ENCODE measurements at regions not wholly inside any gene's neighbourhood (a gene's known extent, or its start where the extent isn't known, plus 50 kb on each side); places are given as distances from the start of the nearest gene placed in this dataset.
"Not testable (repeated sequence)": the region's sequence is repeated elsewhere in the genome, so short reads cannot be mapped to it uniquely, and the experiment has no call there.

GRCh38 chr20:17891131-17891530 lies 77.5 kb downstream of the SNX5 start:
- DNase-seq, result not testable (repeated sequence)

DNA sequence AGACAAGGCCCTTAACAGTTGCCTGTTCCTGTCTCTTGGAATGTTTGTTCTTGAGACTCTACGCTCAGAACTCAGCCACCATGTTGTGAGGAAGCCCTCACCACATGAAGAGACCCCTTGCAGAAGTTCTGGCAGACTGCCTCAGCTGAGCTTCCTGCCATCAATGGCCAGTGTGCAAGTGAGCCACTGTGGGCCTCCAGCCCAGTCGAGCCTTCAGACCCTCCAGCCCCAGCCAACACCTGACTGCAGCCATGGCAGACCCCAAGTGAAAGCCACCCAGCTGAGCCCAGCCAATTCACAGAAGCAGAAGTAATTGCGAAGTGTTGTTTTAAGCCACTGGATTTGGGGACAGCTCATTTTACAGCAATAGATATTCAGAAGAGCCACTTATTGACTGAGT lies 78.3 kb downstream of the SNX5 start:
- DNase-seq, result no peak

- DNase-seq, result no peak
Observed at GRCh38 chr20:17889226-17889625, 79.4 kb downstream of the SNX5 start.

- DNase-seq, result no peak
Observed at GRCh38 chr20:17888044-17888443, 80.5 kb downstream of the SNX5 start.

DNA sequence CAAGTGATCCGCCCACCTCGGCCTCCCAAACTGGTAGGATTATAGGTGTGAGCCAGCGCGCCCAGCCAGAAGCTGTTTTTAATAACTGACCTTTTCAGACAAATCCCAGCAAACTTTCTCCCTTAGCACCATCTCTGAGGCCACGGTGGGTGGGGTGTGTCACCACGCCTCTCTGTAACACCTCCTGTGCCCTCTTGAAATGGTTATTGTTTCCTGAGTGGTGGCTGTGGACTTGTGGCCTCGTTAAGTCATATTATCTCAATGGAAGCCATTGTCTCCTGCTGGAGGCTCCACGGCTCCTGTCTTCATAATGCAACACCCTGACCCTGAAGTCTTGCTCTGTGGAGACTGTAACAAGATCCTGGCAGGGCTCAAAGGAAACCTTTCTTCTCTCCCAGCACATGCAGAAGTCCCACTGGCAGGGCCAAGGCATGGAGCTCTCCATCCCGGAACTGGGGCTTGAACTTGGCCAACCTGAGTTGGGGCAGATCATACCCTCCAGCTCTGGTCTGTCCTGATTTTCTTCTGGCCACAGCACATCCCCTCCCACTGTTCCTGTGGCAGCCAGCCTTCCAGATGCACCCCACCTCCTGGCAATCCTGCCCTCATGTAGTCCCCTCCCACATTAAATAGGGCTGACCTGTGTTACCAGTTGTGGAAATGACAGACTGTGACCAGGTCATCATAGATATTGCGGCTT lies 81.1 kb downstream of the SNX5 start:
- DNase-seq, result no peak

DNA sequence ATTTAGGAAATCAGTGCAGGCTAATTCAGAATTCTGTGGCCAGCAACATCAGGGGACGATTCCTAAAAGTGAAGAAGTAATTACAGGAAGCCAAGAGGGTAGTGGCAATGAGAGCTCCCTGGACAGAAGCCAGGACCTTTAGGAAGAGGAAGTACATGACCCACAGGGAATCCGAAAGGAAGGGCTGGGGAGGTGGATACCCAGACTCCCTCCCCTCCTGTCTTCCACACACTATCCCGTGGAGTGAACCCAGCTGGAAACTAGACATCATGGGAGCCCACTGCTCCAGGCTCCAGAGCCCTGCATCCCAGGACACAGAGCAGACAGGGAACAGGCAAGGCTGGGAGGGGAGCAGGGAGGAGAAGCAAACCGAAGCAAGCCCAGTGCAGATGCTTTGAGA lies 83.0 kb downstream of the SNX5 start:
- no peak for DNase-seq

DNA sequence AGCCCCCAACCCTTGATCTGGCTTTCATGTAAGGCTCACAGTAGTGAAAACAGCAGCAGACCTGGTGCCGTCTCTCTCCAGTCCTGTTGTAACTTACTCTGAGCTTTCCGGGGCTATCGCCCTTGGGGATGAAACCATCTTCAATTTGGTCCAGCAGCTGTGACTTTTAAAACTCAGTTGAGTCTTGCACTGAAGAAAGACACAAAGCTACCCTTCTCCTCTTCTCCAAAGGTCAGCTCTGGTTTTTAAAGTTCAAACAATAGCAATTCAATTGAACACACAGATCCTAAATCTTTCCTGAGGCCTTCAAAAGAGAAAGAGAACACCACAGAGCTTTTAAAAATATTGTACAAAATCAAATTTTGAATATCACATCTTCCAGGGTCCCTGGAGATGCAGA lies 83.5 kb downstream of the SNX5 start:
- DNase-seq, result no peak

DNA sequence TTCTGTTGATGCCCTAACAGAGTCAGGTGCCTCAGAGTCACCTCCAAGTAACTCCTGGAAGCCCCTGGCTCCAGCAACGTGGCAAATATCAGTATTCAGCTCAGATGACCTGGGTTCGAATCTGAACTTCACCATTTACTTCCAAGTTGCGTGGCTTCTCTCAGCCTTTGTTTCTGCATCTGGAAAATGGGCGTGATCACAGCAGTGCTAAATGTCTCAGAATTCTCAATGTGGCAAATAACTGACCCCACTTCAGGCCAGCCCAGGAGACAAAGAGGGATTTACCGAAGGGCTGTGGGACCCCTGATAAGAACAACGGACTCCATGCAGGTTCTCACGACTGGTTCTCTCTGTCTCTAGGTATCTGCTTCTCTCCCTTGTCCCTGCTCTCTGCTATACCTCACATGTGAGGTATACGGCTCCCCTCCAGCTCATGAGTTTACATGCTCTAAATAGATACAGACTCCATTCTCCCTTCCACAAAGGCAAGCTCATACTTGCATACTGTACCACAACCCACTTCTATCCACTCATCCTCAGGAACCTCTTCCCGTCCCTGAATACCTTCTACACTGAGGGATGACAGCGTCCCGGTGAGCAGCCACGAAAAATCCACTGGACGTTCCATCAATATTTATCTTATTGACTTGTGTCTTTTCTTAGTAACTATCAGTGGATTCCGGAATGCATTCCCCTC lies 84.1 kb downstream of the SNX5 start:
- DNase-seq, result no peak

DNA sequence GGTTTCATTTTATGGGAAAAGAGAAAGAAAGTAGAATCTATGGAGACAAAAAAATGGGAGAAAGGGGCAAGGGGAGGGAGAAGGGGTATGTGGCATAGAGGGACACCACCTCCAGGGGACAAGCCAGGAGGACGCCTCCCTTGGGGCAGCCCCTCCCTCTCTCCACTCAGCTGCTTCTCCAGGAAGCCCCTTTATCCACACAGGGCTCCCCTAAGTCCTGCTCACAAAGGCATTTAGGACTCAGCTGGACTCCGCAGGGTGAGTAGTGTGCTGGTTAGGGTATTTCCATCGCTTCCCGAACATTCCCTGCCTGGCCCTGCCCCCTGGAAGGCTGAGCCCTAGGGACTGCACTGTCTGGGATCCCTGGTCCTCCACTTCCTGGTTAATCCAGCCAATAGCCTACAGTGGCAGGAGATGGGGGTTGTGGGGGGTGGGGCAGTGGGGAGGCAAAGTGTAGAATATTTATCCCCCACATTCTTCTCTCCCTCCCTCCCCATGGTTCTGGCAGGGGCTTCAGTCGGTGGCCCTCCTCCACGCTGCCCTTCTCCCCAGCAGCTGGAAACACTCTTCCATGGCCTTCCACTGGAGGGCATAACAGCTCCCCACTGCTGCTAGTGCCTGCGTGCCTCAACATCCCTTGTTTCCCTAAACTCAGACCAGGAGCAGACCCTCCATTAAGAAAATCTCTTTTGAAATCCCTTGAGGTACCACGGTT lies 84.8 kb downstream of the SNX5 start:
- no peak for DNase-seq

- no peak for DNase-seq
Observed at GRCh38 chr20:17882834-17883591, 85.6 kb downstream of the SNX5 start.

DNA sequence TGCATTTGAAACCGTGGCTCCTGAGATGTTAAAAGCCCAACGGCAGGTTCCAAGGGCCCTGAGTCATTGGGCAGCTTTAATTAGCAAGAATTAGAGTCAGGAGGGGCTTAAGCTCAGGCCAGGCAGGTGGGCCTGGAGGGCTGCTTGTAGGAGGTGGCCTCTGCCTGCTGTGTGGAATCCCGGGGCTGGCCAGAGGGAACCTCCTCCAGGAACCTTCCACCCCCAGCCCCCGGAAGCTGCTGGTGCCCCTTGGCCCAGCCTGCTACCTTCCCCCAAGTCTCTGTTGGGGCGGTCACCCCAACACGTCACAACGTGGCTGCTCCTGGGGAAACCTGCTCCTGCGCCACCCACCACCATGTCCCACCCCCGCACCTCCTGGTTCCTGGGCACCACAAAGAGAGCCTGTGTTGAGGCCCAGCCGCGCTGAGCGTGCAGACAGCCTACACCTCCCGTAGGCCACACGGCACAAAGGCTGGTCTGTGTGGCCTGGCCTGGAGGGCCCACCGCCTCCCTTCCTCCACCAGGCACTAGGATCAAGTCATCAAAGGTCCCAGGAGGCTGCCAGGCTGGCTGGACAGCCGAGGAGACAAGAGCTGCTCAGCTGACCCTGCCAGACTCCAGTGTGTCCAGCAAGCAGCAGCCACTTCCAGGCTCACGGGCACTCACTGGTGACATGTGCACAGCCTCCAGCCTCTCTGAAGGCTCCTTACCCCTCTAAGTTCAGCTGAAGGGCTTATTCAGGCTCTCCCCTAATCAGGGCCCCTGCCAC lies 86.3 kb downstream of the SNX5 start:
- DNase-seq, result no peak

GRCh38 chr20:17881741-17882064 lies 86.9 kb downstream of the SNX5 start:
- DNase-seq, result no peak

GRCh38 chr20:17878912-17879602 lies 89.5 kb downstream of the SNX5 start:
- DNase-seq, result no peak

GRCh38 chr20:17878069-17878911 lies 90.3 kb downstream of the SNX5 start:
- DNase-seq, result no peak

DNA sequence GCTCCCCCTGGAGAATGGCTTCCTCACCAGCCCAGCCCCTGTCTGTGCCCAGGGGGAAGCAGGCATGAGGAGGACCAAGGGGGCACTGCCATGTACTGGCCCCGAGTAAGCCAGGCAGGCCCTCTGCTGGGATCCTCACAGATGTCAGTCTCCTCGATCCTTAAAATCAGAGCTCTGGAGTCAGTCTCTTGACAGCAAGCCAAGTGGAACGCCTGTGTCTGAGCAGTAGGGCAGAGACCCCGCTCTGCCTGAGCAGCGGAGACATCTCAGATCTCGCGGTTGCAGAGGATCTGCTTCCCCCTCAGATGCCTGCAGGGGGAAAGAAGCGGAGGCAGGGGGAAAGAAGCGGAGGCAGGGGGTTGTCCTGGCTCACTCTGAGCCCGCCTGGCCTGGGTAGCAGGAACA lies 92.6 kb downstream of the SNX5 start:
- DNase-seq, result no peak

GRCh38 chr20:17875106-17875980 lies 93.3 kb downstream of the SNX5 start:
- DNase-seq, result peak in 1 of 2 donors; percentile 71

DNA sequence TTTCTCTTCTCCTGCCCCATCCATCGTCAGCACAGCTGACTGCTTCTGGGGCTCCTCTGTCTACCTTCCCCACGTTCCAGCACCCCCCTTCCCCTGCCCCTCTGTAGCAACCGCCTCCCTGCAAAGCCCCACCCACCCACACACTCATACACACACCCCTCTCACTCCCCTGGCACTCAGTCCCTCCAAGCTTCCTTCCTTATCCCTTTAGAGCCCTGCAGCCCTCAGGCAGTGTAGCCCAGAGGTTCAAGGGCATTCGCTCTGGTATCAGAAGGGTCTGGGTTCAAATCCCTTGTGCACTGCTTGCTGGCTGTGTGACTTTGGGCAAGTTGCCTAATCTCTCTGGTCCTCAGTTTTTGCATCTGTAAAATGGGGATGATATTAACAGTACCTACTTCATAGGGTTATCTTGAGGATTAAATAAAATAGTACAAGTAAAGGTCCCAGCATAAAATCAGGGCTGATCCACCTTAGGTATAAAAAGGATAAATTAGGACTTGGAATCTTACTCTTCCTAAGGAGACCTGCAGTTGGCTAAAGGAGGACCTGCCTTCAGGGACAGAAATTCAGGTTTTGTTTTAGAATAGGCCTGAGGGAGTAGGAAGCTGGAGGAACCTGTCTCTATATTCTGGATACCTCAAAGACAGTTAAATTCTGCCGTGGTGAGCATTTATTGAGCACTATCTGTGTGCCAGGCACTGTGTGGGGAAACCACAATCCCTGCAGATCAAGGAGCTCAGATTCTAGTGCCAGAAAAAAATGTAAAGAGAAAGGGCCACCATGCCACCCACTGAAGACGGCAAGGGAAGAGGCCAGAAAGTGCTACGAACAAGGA lies 94.1 kb downstream of the SNX5 start:
- DNase-seq, result no peak
